ENCODE measurements at regions not wholly inside any gene's neighbourhood (a gene's known extent, or its start where the extent isn't known, plus 50 kb on each side); places are given as distances from the start of the nearest gene placed in this dataset.

GRCh38 chr10:108388706-108389105 lies 1224.2 kb upstream of the SORCS1 start:
- no peak for TF ChIP-seq ZNF384 (IDR thresholded peaks at IDR 0.05)
- TF ChIP-seq ARNT (IDR thresholded peaks at IDR 0.05), result no peak

All from HEK293T (cell line).